HL-60 (cell line): ENCODE measurements at regions not wholly inside any gene's neighbourhood (a gene's known extent, or its start where the extent isn't known, plus 50 kb on each side); places are given as distances from the start of the nearest gene placed in this dataset.
"Not testable (repeated sequence)": the region's sequence is repeated elsewhere in the genome, so short reads cannot be mapped to it uniquely, and the experiment has no call there.

Experiments
- GABPA ChIP-seq: IDR thresholded peaks from 2 replicates; pipeline ENCODE4 v1.6.1; 2012; ENCODE audit warnings: low read depth
- POLR2AphosphoS5 ChIP-seq: IDR thresholded peaks from 2 replicates; pipeline ENCODE4 v1.6.1; 2012; ENCODE audit warnings: low read depth
- SPI1 ChIP-seq: IDR thresholded peaks from 2 replicates; pipeline ENCODE4 v1.6.1; 2012; ENCODE audit warnings: low read depth, mild to moderate bottlenecking, borderline replicate concordance
- TF ChIP-seq, protein P1 (sequence below): IDR thresholded peaks from one replicate; pipeline ENCODE4 v1.5.1; 2011; ENCODE audit warnings: low read length, control low read depth, inconsistent platforms; ENCODE audit not compliant: insufficient read depth
- TF ChIP-seq, protein P2 (sequence below): IDR thresholded peaks from 2 replicates; pipeline ENCODE4 v1.6.1; 2012; ENCODE audit warnings: low read depth; ENCODE audit not compliant: insufficient replicate concordance

- TF ChIP-seq, protein P1, sequence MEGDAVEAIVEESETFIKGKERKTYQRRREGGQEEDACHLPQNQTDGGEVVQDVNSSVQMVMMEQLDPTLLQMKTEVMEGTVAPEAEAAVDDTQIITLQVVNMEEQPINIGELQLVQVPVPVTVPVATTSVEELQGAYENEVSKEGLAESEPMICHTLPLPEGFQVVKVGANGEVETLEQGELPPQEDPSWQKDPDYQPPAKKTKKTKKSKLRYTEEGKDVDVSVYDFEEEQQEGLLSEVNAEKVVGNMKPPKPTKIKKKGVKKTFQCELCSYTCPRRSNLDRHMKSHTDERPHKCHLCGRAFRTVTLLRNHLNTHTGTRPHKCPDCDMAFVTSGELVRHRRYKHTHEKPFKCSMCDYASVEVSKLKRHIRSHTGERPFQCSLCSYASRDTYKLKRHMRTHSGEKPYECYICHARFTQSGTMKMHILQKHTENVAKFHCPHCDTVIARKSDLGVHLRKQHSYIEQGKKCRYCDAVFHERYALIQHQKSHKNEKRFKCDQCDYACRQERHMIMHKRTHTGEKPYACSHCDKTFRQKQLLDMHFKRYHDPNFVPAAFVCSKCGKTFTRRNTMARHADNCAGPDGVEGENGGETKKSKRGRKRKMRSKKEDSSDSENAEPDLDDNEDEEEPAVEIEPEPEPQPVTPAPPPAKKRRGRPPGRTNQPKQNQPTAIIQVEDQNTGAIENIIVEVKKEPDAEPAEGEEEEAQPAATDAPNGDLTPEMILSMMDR, result not testable (repeated sequence)
- not testable (repeated sequence) for TF ChIP-seq GABPA, SPI1, POLR2AphosphoS5
- TF ChIP-seq, protein P2, sequence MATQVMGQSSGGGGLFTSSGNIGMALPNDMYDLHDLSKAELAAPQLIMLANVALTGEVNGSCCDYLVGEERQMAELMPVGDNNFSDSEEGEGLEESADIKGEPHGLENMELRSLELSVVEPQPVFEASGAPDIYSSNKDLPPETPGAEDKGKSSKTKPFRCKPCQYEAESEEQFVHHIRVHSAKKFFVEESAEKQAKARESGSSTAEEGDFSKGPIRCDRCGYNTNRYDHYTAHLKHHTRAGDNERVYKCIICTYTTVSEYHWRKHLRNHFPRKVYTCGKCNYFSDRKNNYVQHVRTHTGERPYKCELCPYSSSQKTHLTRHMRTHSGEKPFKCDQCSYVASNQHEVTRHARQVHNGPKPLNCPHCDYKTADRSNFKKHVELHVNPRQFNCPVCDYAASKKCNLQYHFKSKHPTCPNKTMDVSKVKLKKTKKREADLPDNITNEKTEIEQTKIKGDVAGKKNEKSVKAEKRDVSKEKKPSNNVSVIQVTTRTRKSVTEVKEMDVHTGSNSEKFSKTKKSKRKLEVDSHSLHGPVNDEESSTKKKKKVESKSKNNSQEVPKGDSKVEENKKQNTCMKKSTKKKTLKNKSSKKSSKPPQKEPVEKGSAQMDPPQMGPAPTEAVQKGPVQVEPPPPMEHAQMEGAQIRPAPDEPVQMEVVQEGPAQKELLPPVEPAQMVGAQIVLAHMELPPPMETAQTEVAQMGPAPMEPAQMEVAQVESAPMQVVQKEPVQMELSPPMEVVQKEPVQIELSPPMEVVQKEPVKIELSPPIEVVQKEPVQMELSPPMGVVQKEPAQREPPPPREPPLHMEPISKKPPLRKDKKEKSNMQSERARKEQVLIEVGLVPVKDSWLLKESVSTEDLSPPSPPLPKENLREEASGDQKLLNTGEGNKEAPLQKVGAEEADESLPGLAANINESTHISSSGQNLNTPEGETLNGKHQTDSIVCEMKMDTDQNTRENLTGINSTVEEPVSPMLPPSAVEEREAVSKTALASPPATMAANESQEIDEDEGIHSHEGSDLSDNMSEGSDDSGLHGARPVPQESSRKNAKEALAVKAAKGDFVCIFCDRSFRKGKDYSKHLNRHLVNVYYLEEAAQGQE, result not testable (repeated sequence)
Measured at GRCh38 chr1:273772-274171, 177.7 kb downstream of the OR4F29 start.
